ENCODE measurements at regions not wholly inside any gene's neighbourhood (a gene's known extent, or its start where the extent isn't known, plus 50 kb on each side); places are given as distances from the start of the nearest gene placed in this dataset.

GRCh38 chr5:158100373-158100888, 241.5 kb upstream of the CLINT1 start:
- TF ChIP-seq CTCF (IDR thresholded peaks at IDR 0.05) (no peak), POLR2A (IDR thresholded peaks at IDR 0.05) (no peak)

All from thyroid gland (tissue), 4 donors.